SK-MEL-5 (cell line): ENCODE measurements at regions not wholly inside any gene's neighbourhood (a gene's known extent, or its start where the extent isn't known, plus 50 kb on each side); places are given as distances from the start of the nearest gene placed in this dataset.
"Not testable (repeated sequence)": the region's sequence is repeated elsewhere in the genome, so short reads cannot be mapped to it uniquely, and the experiment has no call there.

Source experiments
- DNase-seq: peaks from one replicate; pipeline ENCODE4 v3.0.0-alpha.2; 2016; ENCODE audit warnings: low read depth, low spot score
- in situ Hi-C: cut with HindIII; loops from 2 replicates; pipeline ENCODE4 v1.10.0; 2016; ENCODE audit warnings: low sequenced_read_pairs, high pct_unique_total_duplicates, low pct_unique_long_range_greater_than_20kb

- DNase-seq, in situ Hi-C loops: not testable (repeated sequence)
These were observed 65.1 kb upstream of the PAX8 start for GRCh38 chr2:113343800-113344199.

GRCh38 chr2:113342650-113343049 is 63.9 kb upstream of the PAX8 start:
- DNase-seq = no peak
- in situ Hi-C loops = no loop called here

GRCh38 chr2:113341870-113342253 is 63.1 kb upstream of the PAX8 start:
- DNase-seq, in situ Hi-C loops: not testable (repeated sequence)

DNA sequence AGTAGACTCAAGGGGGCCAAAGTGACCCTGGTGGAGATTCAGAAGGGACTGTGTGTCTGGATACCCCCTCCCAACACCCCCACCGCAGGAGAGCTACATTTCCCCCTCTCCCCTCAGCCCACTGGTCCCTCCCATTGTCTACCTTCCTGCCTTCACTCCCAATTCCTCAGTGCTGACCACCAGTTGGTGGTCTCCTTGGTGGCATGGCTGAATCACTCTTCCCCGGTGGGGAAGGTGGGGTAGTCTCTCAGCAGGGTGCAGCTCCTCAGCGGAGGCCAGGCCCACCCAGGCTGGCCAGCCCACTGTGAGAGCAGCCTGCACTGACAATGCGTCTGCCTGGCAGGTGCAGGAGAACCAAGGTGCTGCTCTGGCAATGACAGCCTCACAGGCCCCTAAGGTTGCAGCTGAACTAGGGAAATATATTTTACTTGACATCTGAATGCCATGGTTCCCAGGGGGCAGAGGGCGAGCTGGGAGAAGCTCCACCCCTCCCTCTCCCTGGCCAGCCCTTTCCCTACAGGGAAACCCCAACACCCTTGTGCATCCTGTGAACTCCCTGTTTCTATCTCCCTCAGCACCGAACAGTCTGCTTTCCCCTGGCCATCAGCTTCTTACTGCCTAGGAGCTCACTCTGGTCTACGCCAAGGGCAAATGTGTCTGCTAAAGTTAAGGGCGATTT is 62.6 kb upstream of the PAX8 start:
- in situ Hi-C loops = no loop called here
- DNase-seq = no peak

- in situ Hi-C loops = no loop called here
These were observed 59.1 kb upstream of the PAX8 start for GRCh38 chr2:113337809-113338208.

DNA sequence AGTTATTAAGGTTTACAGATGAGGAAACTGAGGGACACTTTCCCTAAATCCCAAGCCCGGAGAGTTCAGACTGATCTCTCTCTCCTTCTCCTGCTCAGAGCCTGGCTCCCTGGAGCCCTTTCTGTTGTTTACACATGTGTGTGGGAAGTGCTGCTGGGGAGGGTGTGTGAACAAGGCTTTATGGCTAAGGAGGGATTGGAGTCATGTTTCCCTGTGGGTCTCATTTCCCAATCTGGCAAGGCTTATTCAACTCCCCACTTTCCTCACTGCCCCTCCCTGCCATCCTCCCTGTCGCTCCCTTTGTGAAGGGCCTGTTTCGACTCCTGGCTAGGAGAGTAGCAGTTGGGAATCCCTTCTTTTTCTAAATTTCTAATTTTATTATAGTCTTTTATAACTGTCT is 57.3 kb upstream of the PAX8 start:
- in situ Hi-C loops, DNase-seq: not testable (repeated sequence)

More at GRCh38 chr2:113337809-113338208, 59.1 kb upstream of the PAX8 start:
- no peak for DNase-seq

- in situ Hi-C loops = no loop called here
- DNase-seq = no peak
These were observed 55.4 kb upstream of the PAX8 start for GRCh38 chr2:113334147-113334546.

- in situ Hi-C loops, DNase-seq: not testable (repeated sequence)
These were observed 55.0 kb upstream of the PAX8 start for GRCh38 chr2:113333735-113334134.

DNA sequence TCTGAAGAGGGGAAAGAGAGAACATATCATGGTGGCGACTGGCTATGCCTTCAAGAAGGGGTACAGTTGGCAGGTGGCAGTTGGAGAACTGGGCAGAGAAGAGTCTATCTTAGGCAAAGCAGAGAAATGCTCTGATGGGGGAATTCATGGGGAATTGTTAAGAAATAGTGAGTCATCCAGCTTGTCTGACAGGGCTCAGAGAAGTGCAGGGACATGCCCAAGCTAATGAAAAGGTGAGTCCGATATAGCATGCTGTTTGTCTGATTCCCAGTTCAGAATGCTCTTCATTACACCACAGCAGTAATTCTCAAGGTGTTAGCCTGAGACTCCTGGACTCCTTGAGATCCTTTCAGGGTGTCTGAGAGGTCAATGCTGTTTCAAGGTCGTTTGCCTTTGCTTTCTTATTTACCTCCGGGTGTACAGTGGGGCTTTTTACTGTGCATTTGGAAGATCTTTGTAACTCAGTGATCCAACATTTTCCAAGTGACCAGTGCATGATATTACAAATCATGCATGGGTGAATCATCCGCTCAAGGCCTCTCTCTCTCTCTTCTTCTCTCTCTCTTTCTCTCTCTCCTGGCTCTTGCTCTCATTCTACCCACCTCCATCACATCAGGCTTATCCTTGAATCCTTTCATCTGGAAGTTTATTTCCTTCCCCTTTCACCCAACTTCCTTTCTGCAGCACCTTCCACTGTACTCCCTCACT is 51.5 kb upstream of the PAX8 start:
- in situ Hi-C loops, DNase-seq: not testable (repeated sequence)

DNA sequence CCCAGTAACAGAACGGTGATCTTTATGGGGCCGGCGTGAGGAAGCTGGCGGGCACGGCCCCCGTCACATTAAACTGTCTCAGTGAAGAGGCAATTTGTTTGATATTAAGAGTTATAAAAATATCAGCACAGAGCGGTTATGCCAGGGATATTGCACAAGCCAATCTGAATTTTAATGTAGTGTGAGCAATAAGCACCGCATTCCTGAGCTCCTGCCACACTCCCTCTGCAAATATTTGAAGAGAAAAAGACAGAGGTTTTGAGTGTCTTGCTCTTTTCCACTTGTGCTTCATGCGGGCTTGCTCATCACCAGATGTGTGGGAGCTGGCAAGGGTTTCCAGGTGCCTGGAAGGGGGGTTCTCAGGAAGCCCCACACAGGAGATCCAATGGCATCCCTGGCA is 50.3 kb upstream of the PAX8 start:
- in situ Hi-C loops, DNase-seq: not testable (repeated sequence)

DNA sequence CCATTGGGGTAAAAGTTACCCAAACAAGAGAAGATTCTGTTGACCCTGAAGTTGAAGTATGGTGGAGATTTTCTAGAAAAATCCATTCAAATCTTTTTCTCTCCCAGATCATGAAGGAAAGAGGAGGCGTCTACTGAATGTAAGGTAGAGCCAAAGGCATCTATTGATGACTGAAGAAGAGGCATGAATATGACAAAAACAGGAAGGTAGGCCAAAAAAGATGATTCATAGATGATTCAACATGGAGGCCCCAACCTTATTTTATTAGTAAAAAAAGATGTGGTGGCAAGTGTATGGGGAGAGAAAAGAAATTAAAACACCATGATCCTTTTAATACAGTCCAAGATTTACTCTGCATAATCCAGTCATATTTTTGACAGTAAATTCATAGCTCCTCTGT is 49.9 kb upstream of the PAX8 start:
- DNase-seq, in situ Hi-C loops: not testable (repeated sequence)
